BJ (cell line): ENCODE measurements at regions not wholly inside any gene's neighbourhood (a gene's known extent, or its start where the extent isn't known, plus 50 kb on each side); places are given as distances from the start of the nearest gene placed in this dataset.

ENCODE experiments used
- CTCF ChIA-PET: fragments of 350-600 bp; formaldehyde crosslinking; extraction: SDS; loops from one replicate; lab custom pipeline; 2021; ENCODE audit warnings: antibody characterized with exemption, inconsistent platforms; lab: Yijun Ruan, JAX
- POLR2A ChIA-PET: fragments of 300-600 bp; sonication (Branson Sonifier 250); formaldehyde crosslinking; extraction: SDS; loops from one replicate; lab custom pipeline; 2021; ENCODE audit warnings: antibody characterized with exemption; lab: Charles Lee
- DNase-seq: peaks from one replicate; pipeline ENCODE4 v3.0.0-alpha.2; 2011; ENCODE audit warnings: low read depth
- H3K27me3 ChIP-seq: 2 replicates; pipeline ENCODE4 v1.6.0; 2011; ENCODE audit warnings: low read length; ENCODE audit not compliant: control insufficient read depth, insufficient read depth
- H3K36me3 ChIP-seq: 2 replicates; pipeline ENCODE4 v1.5.1; 2011; ENCODE audit warnings: low read length; ENCODE audit not compliant: control insufficient read depth, insufficient read depth
- H3K4me3 ChIP-seq: 2 replicates; pipeline ENCODE4 v1.5.1; 2011; ENCODE audit warnings: low read depth, mild to moderate bottlenecking, control low read depth, low read length
- TF ChIP-seq, protein P1 (sequence below): IDR thresholded peaks from 2 replicates; pipeline ENCODE4 v1.5.1; 2011; ENCODE audit warnings: low read depth, mild to moderate bottlenecking, control low read depth, inconsistent platforms, low read length, moderate library complexity; ENCODE audit not compliant: insufficient read depth

DNA sequence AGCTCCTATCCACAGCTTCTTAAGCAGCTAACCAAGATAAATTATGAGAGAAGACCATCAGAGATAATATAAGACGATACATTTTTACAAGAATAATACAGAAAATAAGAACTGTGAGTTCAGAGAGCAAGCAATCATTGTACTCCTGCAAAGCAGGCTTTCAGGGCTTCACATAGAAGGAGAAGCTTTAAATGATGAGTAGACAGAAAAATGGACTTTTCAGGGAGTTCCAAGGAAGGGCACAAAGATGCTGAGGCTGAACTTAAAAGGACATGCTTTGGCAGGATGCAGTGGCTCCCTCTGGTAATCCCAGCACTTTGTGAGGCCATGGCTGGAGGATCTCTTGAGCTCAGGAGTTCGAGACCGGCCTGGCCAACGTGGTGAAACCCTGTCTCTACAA lies 159.5 kb downstream of the POU4F1 start:
- CTCF ChIA-PET, result no interaction called here
- H3K36me3 ChIP-seq, result no peaks in the 10 kb centered on the region
- DNase-seq, result no peak
- TF ChIP-seq, protein P1, sequence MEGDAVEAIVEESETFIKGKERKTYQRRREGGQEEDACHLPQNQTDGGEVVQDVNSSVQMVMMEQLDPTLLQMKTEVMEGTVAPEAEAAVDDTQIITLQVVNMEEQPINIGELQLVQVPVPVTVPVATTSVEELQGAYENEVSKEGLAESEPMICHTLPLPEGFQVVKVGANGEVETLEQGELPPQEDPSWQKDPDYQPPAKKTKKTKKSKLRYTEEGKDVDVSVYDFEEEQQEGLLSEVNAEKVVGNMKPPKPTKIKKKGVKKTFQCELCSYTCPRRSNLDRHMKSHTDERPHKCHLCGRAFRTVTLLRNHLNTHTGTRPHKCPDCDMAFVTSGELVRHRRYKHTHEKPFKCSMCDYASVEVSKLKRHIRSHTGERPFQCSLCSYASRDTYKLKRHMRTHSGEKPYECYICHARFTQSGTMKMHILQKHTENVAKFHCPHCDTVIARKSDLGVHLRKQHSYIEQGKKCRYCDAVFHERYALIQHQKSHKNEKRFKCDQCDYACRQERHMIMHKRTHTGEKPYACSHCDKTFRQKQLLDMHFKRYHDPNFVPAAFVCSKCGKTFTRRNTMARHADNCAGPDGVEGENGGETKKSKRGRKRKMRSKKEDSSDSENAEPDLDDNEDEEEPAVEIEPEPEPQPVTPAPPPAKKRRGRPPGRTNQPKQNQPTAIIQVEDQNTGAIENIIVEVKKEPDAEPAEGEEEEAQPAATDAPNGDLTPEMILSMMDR, result no peak
- no peaks in the 10 kb centered on the region for H3K27me3 ChIP-seq
- no peak overlapping the region for H3K4me3 ChIP-seq
- POLR2A ChIA-PET, result no interaction called here

DNA sequence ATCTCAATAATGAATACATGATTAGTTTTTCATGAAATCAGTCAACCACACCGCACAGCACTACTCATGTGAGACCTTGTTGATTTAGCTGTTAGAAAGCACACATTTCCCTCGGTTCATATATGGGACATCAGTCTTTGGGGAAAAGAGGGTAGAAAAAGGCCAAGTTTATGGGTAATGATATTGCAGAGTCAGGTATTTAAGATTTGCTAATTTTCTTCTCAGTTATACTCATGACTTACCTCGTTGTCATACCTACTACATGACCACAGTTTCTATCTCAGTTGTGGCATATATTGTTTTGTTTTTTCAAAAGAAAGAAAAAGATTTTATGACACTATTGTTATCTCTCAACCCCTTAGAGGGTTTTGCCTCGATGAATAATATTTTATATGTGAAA lies 165.6 kb downstream of the POU4F1 start:
- Histone ChIP-seq H3K4me3 (no peak overlapping the region), H3K36me3 (no peaks in the 10 kb centered on the region), H3K27me3 (no peaks in the 10 kb centered on the region)
- DNase-seq, result no peak
- CTCF ChIA-PET, result no interaction called here
- POLR2A ChIA-PET, result no interaction called here
- TF ChIP-seq, protein P1, result no peak

DNA sequence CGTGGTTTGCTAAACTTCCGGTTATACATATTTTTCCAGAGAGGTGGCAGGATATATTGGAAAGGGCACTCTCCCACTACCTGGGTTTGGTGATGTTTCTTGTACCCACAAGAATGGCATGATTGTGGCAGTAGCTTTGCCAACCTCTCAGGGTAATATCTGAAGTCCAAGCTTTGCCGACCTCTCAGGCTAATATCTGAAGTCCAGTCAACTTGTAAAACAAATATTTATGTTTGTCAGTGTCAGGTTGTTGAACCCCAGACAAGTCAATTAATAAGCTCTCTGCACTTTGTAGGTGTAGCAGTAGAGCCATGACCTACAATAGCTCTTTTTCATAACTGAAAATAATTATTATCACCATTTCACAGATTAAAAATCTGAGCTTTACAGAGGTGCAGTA lies 167.0 kb downstream of the POU4F1 start:
- Histone ChIP-seq H3K4me3 (no peak overlapping the region), H3K36me3 (no peaks in the 10 kb centered on the region), H3K27me3 (no peaks in the 10 kb centered on the region)
- ChIA-PET POLR2A (no interaction called here), CTCF (no interaction called here)
- TF ChIP-seq, protein P1, result no peak
- no peak for DNase-seq

DNA sequence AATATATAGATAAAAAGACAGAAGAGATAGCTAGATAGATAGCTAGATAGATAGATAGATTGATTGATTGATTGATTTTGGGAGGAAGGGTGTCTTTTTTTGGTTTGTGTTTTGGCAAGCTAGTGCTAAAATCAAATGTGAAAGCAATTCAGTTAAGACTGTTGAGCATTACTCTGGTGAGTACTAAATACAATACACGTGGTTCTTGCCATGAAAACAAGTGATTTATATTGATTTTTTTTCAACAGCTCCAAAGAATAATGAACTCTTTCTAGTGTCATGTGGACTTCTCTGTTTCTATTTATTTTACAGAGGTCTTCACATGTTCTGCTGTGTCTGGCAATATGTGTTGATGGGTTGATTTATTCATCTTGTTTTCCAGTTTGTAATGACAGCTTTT lies 172.0 kb downstream of the POU4F1 start:
- ChIA-PET CTCF (no interaction called here), POLR2A (no interaction called here)
- no peaks in the 10 kb centered on the region for H3K27me3 ChIP-seq

DNA sequence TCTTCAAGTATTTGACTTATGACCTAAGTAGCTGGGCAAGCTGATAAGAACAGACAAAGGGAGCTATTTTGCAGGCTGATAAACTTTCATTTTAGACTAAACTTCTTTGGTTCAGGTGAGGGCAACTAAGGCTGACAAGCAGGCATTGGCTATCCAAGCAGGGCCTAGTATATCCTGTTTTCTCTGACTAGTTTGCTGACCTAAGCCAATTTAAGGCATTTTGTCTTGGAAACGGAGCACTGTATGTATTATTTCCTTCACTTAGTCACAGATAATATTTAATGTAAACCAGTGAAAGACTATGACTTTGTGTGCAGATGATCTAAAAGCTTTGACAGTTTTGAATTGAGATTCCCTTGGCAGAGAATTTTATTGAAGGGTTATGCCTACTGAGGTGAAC lies 172.5 kb downstream of the POU4F1 start:
- Histone ChIP-seq H3K4me3 (no peak overlapping the region), H3K27me3 (no peaks in the 10 kb centered on the region), H3K36me3 (no peaks in the 10 kb centered on the region)
- CTCF ChIA-PET, result no interaction called here
- TF ChIP-seq, protein P1, result no peak
- no peak for DNase-seq
- POLR2A ChIA-PET, result no interaction called here

More for the DNA sequence above, 172.0 kb downstream of the POU4F1 start:
- TF ChIP-seq, protein P1, result no peak
- Histone ChIP-seq H3K4me3 (no peak overlapping the region), H3K36me3 (no peaks in the 10 kb centered on the region)
- no peak for DNase-seq
